ENCODE measurements at regions not wholly inside any gene's neighbourhood (a gene's known extent, or its start where the extent isn't known, plus 50 kb on each side); places are given as distances from the start of the nearest gene placed in this dataset.

- TF ChIP-seq CTCF (IDR thresholded peaks at IDR 0.05; ENCODE audit: low read length) (no peak), EZH2 (IDR thresholded peaks at IDR 0.05; ENCODE audit: borderline replicate concordance, low read length) (no peak)
These were observed 70.7 kb downstream of the NABP1 start for GRCh38 chr2:191748528-191749180.
